PC-3 (cell line): ENCODE measurements at regions not wholly inside any gene's neighbourhood (a gene's known extent, or its start where the extent isn't known, plus 50 kb on each side); places are given as distances from the start of the nearest gene placed in this dataset.

Experiments used
- ATAC-seq: fragments of 200-7000 bp; cut with Tn5 transposase; 2 replicates; pipeline ENCODE4 v1.9.1; 2020; ENCODE audit warnings: mild to moderate bottlenecking, moderate library complexity
- BruUV-seq: library from RNA; stranded (reverse); fragments of 400-500 nt; replicated peaks from 2 replicates; lab custom pipeline; 2021; lab: Mats Ljungman, UMichigan
- CTCF ChIA-PET: fragments of 300-600 bp; sonication (Branson Sonifier 250); formaldehyde crosslinking; loops from one replicate; lab custom pipeline; 2022; ENCODE audit warnings: antibody characterized with exemption; lab: Charles Lee
- POLR2A ChIA-PET: fragments of 300-600 bp; sonication (Branson Sonifier 250); formaldehyde crosslinking; loops from one replicate; lab custom pipeline; 2022; ENCODE audit warnings: antibody characterized with exemption; ENCODE audit not compliant: unreplicated experiment; lab: Charles Lee
- DNase-seq: peaks from one replicate; pipeline ENCODE4 v3.0.0-alpha.2; 2015
- H2AFZ ChIP-seq: fragments of 300-600 bp; sonication (generic); 2 replicates; pipeline ENCODE4 v1.6.0; 2016; ENCODE audit warnings: antibody characterized with exemption, low read length
- H3F3A ChIP-seq: fragments of 300-600 bp; sonication (generic); one replicate; pipeline ENCODE4 v1.6.0; 2017; ENCODE audit warnings: antibody characterized with exemption, low read length, control low read depth, mild to moderate bottlenecking; ENCODE audit not compliant: unreplicated experiment
- H3K27ac ChIP-seq: fragments of 300-600 bp; sonication (generic); 2 replicates; pipeline ENCODE4 v1.5.1; 2016; ENCODE audit warnings: mild to moderate bottlenecking, low read length
- H3K27me3 ChIP-seq: fragments of 300-600 bp; sonication (generic); 2 replicates; pipeline ENCODE4 v1.6.1; 2016; ENCODE audit warnings: low read length, mixed read lengths
- H3K36me3 ChIP-seq: fragments of 300-600 bp; sonication (generic); 2 replicates; pipeline ENCODE4 v1.6.1; 2016; ENCODE audit warnings: low read depth, mixed run types, low read length, mixed read lengths
- H3K4me1 ChIP-seq: fragments of 300-600 bp; sonication (generic); 2 replicates; pipeline ENCODE4 v1.5.1; 2016; ENCODE audit warnings: low read length; ENCODE audit not compliant: insufficient read depth
- H3K4me2 ChIP-seq: fragments of 300-600 bp; sonication (generic); 2 replicates; pipeline ENCODE4 v1.6.0; 2016; ENCODE audit warnings: low read length
- H3K4me3 ChIP-seq: fragments of 300-600 bp; sonication (generic); 2 replicates; pipeline ENCODE4 v1.5.1; 2016; ENCODE audit warnings: mild to moderate bottlenecking, low read length, mixed read lengths
- H3K79me2 ChIP-seq: fragments of 300-600 bp; sonication (generic); 2 replicates; pipeline ENCODE4 v1.6.1; 2017; ENCODE audit warnings: low read length, mixed read lengths
- H3K9ac ChIP-seq: fragments of 300-600 bp; sonication (generic); 2 replicates; pipeline ENCODE4 v1.6.0; 2016; ENCODE audit warnings: mild to moderate bottlenecking, low read length
- H3K9me2 ChIP-seq: fragments of 300-600 bp; sonication (generic); replicated peaks from 2 replicates; pipeline ENCODE4 v1.6.1; 2016; ENCODE audit warnings: mixed run types, low read length, mixed read lengths
- H3K9me3 ChIP-seq: fragments of 300-600 bp; sonication (generic); 2 replicates; pipeline ENCODE4 v1.6.1; 2016; ENCODE audit warnings: low read length, mixed read lengths
- H4K20me1 ChIP-seq: fragments of 300-600 bp; sonication (generic); 2 replicates; pipeline ENCODE4 v1.6.1; 2016; ENCODE audit warnings: low read length, mixed read lengths
- CTCF ChIP-seq: fragments of 300-600 bp; sonication (generic); conservative IDR thresholded peaks from 2 replicates; pipeline ENCODE4 v1.5.1; 2017; ENCODE audit warnings: antibody characterized with exemption, low read depth, mild to moderate bottlenecking, low read length
- EZH2 ChIP-seq: fragments of 300-600 bp; sonication (generic); IDR thresholded peaks from one replicate; pipeline ENCODE4 v1.6.1; 2017; ENCODE audit warnings: antibody characterized with exemption, mild to moderate bottlenecking, low read length; ENCODE audit not compliant: unreplicated experiment
- EZH2phosphoT487 ChIP-seq: fragments of 300-600 bp; sonication (generic); IDR thresholded peaks from 2 replicates; pipeline ENCODE4 v1.6.1; 2018; ENCODE audit warnings: mild to moderate bottlenecking, antibody characterized with exemption, low read length, borderline replicate concordance
- intact Hi-C: fragments of 100-400 bp; cut with micrococcal nuclease; formaldehyde crosslinking; loops from 2 replicates; pipeline ENCODE4 v1.9.0; 2023

GRCh38 chr11:129743112-129743815, 72.4 kb upstream of the TMEM45B start:
- H3K9me2 ChIP-seq: no peaks in the 10 kb centered on the region
- H3F3A ChIP-seq: no peaks in the 10 kb centered on the region
- H3K36me3 ChIP-seq: no peaks in the 10 kb centered on the region
- CTCF ChIA-PET: no interaction called here
- H3K4me3 ChIP-seq: no peak overlapping the region
- no peak overlapping the region for H3K4me2 ChIP-seq
- ATAC-seq (no peak), DNase-seq (no peak)
- intact Hi-C loops: no loop called here
- H2AFZ ChIP-seq: no peak overlapping the region
- BruUV-seq: no TSS peak
- H4K20me1 ChIP-seq: no peaks in the 10 kb centered on the region
- H3K27ac ChIP-seq: no peak overlapping the region
- TF ChIP-seq CTCF (no peak), EZH2 (no peak), EZH2phosphoT487 (no peak)
- POLR2A ChIA-PET: no interaction called here
- no peaks in the 10 kb centered on the region for H3K79me2 ChIP-seq
- no peaks in the 10 kb centered on the region for H3K27me3 ChIP-seq
- H3K9ac ChIP-seq: no peak overlapping the region
- peaks cover 4% of the 10 kb centered on the region; the same call in 1 of the 2 replicates for H3K4me1 ChIP-seq
- no peaks in the 10 kb centered on the region for H3K9me3 ChIP-seq

GRCh38 chr11:129747071-129747470, 68.6 kb upstream of the TMEM45B start:
- BruUV-seq: no TSS peak
- intact Hi-C loops: loop anchor here (5.0 kb wide), 1 partner anchor 45 kb away; no protein-coding TSS in a partner anchor
- H3F3A ChIP-seq: no peaks in the 10 kb centered on the region
- no peaks in the 10 kb centered on the region for H3K36me3 ChIP-seq
- H3K79me2 ChIP-seq: no peaks in the 10 kb centered on the region
- H3K4me1 ChIP-seq: peaks cover 5% of the 10 kb centered on the region; the same call in 1 of the 2 replicates
- H3K27me3 ChIP-seq: no peaks in the 10 kb centered on the region
- no peak overlapping the region for H3K4me2 ChIP-seq
- TF ChIP-seq CTCF (no peak), EZH2 (no peak), EZH2phosphoT487 (no peak)
- H3K4me3 ChIP-seq: no peak overlapping the region
- DNase-seq: no peak
- no peak for ATAC-seq
- POLR2A ChIA-PET: no interaction called here
- no peaks in the 10 kb centered on the region for H4K20me1 ChIP-seq
- H3K9me2 ChIP-seq: no peaks in the 10 kb centered on the region
- H3K9ac ChIP-seq: no peak overlapping the region
- H3K9me3 ChIP-seq: no peaks in the 10 kb centered on the region
- H2AFZ ChIP-seq: no peak overlapping the region
- CTCF ChIA-PET: no interaction called here
- H3K27ac ChIP-seq: no peak overlapping the region

GRCh38 chr11:129749141-129749540, 66.5 kb upstream of the TMEM45B start:
- H3K9me3 ChIP-seq: no peaks in the 10 kb centered on the region
- peaks cover 5% of the 10 kb centered on the region; the same call in 1 of the 2 replicates for H3K4me1 ChIP-seq
- H3K27ac ChIP-seq: no peak overlapping the region
- ATAC-seq (no peak), DNase-seq (no peak)
- no peak overlapping the region for H3K4me3 ChIP-seq
- H2AFZ ChIP-seq: no peak overlapping the region
- H3F3A ChIP-seq: no peaks in the 10 kb centered on the region
- CTCF ChIA-PET: no interaction called here
- H3K27me3 ChIP-seq: no peaks in the 10 kb centered on the region
- POLR2A ChIA-PET: no interaction called here
- no TSS peak for BruUV-seq
- H3K36me3 ChIP-seq: no peaks in the 10 kb centered on the region
- no peak overlapping the region for H3K4me2 ChIP-seq
- intact Hi-C loops: loop anchor here (5.0 kb wide), 1 partner anchor 47 kb away; no protein-coding TSS in a partner anchor
- no peaks in the 10 kb centered on the region for H3K9me2 ChIP-seq
- H3K79me2 ChIP-seq: no peaks in the 10 kb centered on the region
- TF ChIP-seq EZH2 (no peak), EZH2phosphoT487 (no peak), CTCF (no peak)
- H3K9ac ChIP-seq: no peak overlapping the region
- H4K20me1 ChIP-seq: no peaks in the 10 kb centered on the region
